COLO668 (cell line): ENCODE measurements at regions not wholly inside any gene's neighbourhood (a gene's known extent, or its start where the extent isn't known, plus 50 kb on each side); places are given as distances from the start of the nearest gene placed in this dataset.

Source experiments
- DNase-seq: peaks from one replicate; lab custom pipeline; 2025; ENCODE audit not compliant: unreplicated experiment; lab: John Stamatoyannopoulos, UW

GRCh38 chr16:79449067-79449769 is 151.3 kb downstream of the MAF start:
- no peak for DNase-seq

- DNase-seq = no peak
Measured at GRCh38 chr16:79444572-79444971, 156.0 kb downstream of the MAF start.

- no peak for DNase-seq
Measured at GRCh38 chr16:79439901-79440300, 160.6 kb downstream of the MAF start.

GRCh38 chr16:79437764-79438751 is 162.5 kb downstream of the MAF start:
- DNase-seq = no peak

GRCh38 chr16:79436885-79437284 is 163.7 kb downstream of the MAF start:
- DNase-seq = no peak

- DNase-seq = no peak
Measured at GRCh38 chr16:79434771-79435170, 165.8 kb downstream of the MAF start.

GRCh38 chr16:79434092-79434491 is 166.4 kb downstream of the MAF start:
- DNase-seq = no peak

GRCh38 chr16:79431923-79432322 is 168.6 kb downstream of the MAF start:
- DNase-seq = no peak

- no peak for DNase-seq
Measured at GRCh38 chr16:79430191-79430678, 170.3 kb downstream of the MAF start.

- DNase-seq = no peak
Measured at GRCh38 chr16:79429381-79430190, 171.0 kb downstream of the MAF start.

GRCh38 chr16:79426663-79427062 is 173.9 kb downstream of the MAF start:
- DNase-seq = no peak

GRCh38 chr16:79422064-79422463 is 178.5 kb downstream of the MAF start:
- no peak for DNase-seq

GRCh38 chr16:79421126-79421525 is 179.4 kb downstream of the MAF start:
- no peak for DNase-seq

GRCh38 chr16:79420493-79420892 is 180.0 kb downstream of the MAF start:
- no peak for DNase-seq

GRCh38 chr16:79419148-79419547 is 181.4 kb downstream of the MAF start:
- DNase-seq = no peak

- DNase-seq = no peak
Measured at GRCh38 chr16:79417601-79418008, 182.9 kb downstream of the MAF start.

- no peak for DNase-seq
Measured at GRCh38 chr16:79415983-79416640, 184.4 kb downstream of the MAF start.

- no peak for DNase-seq
Measured at GRCh38 chr16:79412783-79413225, 187.7 kb downstream of the MAF start.

- no peak for DNase-seq
Measured at GRCh38 chr16:79411805-79412204, 188.7 kb downstream of the MAF start.

- DNase-seq = no peak
Measured at GRCh38 chr16:79411357-79411756, 189.2 kb downstream of the MAF start.

- DNase-seq = no peak
Measured at GRCh38 chr16:79409978-79410377, 190.6 kb downstream of the MAF start.
